ENCODE measurements at regions not wholly inside any gene's neighbourhood (a gene's known extent, or its start where the extent isn't known, plus 50 kb on each side); places are given as distances from the start of the nearest gene placed in this dataset.
"Not testable (repeated sequence)": the region's sequence is repeated elsewhere in the genome, so short reads cannot be mapped to it uniquely, and the experiment has no call there.

DNA sequence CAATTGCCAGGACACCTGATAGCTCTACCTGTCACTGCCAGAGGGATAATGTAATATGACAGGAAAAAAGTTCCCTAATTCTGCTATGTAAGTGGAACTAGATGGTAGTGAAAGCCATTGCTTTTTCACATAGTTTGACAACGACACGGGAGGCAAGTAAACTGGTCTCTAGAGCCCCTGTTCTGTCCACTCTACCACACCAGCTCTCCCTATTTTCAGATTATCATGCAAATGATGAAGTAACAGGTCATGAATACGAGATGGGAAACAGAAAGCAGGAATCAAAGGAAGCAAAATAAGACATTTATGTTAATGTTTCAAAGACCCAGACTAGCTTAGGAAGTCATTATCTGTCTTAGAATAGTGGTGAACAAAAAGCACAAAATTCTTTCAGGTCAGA, 56.2 kb downstream of the TAF11L14 start:
- no peak for DNase-seq

DNA sequence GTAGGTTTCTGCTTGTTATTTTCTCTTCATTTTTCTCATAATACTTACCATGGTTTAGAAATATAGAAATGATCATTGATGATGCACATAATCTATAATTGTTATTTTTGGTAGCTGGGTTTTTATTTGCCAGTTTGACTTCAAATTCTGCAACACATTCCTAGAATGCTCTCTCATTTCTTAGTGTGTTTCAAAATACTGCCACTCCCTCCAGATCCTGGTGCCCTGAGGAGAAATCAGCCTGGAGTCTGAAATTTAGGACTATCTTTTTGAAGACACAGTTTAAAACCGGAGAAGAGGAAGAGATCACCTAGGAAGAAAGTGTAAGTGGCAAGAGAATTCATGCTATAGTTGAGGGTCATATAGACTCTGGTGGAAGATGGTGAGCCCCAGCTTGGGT, 57.5 kb downstream of the TAF11L14 start:
- DNase-seq = no peak

DNA sequence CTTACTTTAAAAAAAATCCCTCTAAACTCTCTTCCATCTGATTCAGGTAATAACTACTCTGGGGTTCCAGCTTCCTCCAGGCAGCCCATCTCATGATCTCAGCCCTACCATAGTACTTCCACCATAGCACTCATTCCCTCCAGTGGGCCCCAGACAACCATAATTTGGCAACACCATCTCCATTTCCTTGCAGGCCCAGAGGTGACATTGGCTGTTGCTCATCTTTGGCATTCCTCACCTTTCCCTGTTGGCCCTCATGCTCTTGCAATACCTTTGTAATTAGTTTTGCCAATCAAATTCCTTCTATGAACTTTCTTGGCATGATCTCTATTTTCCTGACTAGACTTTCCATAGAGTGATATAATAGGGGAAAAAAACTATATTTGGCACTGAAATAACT, 60.1 kb downstream of the TAF11L14 start:
- no peak for DNase-seq

DNA sequence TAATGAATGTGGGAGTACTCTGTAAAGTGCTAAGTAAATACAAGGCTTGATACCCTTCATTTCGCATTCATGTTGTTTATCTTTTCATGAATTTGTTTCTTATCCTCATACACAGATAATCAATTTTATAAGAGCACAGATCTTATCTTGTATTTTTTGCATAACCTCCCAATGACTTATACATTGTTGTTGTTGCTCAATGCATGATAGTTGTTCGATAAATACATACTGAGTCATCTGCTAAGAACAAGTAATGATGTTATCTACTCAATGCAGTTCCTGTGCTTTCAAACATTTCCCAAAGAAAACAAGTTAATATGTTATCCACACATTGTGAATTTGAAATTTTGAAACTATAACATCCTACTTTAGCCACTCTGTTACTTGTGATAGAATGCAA, 60.7 kb downstream of the TAF11L14 start:
- DNase-seq = no peak

DNA sequence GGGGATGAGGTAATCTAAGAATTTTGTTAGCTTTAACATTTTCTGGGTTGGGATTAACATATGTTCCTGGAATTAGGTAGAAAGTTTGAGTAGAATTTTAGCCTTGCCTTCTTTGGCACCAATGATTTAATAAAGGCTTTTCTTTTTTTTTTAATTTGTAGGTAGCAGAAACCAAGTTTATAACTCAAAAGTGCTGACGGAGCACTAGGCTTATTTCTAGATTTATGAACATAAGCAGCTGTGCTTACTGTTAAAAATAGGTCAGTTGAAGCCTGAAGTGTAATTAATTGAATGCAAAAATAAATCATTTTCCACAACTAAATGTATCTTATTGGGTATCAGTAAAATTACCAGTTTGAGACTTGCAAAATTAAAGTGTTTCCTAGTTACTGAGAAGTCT, 62.4 kb downstream of the TAF11L14 start:
- no peak for DNase-seq

DNA sequence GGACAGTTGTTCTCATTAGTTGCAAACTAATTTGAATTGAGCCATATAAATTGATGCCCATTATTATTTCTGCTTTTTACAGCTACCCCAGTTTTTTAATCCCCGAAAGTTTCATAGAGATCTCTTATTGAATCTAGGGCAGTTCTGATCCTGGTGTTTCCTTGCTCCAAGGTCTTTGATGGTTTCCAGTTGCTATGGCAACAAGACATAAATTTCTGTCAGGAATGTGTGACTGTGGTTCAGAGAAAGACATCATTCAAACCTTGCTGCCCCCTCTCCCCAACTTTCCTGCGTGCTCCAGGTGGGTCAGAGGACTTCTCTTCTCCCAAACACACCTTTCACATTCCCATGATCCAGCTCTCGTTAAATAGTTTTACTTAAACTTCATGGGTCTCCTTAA, 63.4 kb downstream of the TAF11L14 start:
- DNase-seq = no peak

DNA sequence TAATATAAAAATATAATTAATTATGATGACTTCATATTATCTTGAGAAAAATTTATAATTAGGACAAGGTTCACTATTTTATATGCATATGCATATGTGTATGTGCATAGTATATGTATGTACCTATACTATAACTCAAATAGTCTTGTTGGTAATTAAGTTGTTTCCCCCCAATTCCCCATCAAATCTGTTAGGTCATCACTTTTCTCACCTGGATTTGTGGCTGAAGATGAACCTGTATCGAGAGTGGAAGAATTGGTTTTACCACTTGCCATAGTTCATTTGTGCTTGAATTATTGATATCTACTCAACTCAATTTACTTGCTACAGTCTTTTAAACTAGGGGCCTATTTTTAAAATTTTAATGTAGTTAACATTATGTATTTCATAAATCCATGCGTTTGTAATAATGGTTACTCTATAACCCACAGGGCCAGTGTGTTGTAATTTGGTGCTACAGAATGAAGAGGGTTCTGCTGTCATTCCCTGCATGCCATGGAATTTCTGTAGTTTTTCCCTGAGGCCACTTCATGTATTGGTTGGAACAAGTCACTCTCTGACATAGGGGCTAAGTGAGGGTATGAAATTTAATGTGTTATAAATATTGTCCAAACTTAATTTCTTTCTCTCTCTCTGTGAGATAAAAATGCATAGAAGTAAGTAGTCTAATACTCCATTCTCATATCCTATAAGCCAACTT, 74.9 kb downstream of the TAF11L14 start:
- DNase-seq = no peak

DNA sequence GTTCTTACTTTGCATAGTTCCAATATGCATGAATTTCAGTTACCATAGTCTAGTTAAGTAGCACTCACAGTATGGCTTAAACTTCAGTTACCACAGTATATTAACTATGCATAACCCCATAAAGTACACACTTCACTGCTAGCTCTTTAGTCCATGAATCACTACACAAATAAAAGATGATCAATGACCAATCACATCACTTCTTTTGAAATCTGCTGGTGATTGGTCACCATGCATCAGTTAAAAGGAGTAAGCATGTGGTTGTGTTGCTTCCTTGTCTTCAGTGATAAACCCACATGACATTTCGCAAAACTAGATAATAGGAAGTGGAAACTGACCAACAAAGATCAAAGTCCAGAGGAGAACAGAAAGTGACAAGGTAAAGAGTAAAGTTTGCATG, 79.0 kb downstream of the TAF11L14 start:
- DNase-seq = no peak

DNA sequence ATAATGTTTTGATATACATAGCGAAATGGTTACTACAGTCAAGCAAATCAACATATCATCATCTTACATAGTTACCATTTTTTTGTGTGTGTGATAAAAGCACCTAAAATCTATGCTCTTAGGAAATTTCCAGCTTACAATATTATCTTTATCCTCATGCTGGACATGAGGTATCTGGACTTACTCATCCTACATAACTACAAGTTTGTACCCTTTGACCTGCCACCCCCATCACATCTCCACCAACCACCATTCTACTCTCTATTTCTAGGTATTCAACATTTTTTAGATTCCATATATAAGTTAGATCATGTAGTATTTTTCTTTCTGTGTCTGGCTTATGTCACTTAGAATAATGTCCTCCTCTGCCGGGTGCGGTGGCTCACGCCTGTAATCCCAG, 79.9 kb downstream of the TAF11L14 start:
- no peak for DNase-seq

DNA sequence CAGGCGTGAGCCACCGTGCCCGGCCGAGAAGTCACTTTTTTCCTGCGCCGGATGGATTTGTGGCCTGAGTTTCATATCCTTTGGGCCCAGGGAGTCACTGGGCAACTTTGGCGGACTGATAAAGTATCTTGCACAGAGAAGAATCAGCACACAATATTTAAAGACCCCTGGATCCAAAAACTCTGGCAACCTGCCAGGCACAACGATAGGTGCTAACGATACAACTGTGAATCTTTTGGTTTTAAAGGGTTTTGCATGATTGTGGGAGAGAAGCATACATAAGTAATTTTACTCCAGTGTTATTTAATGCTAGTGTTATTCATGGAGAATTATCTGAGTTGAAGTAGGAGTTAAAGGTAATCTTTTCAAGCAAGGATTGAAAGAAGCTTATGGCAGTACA, 85.3 kb downstream of the TAF11L14 start:
- no peak for DNase-seq

DNA sequence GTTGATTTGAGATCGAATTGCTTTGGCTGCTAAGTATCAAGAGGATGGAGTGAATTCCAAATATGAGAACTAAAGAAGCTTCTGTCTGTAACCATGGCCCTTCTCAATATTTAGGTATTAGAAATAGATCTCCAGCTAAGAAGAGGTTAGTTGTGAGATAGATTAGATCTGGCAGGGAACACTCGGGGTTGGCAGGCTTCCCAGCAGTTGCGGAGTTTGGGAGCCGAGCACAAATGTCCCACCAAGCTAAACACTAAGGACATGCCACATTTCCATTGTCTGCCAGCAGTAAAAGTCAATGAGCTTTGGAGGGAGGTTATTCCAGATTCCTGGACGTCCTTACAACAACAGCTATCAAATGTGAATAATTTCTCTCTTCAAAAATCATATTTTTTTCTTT, 85.8 kb downstream of the TAF11L14 start:
- DNase-seq = no peak

DNA sequence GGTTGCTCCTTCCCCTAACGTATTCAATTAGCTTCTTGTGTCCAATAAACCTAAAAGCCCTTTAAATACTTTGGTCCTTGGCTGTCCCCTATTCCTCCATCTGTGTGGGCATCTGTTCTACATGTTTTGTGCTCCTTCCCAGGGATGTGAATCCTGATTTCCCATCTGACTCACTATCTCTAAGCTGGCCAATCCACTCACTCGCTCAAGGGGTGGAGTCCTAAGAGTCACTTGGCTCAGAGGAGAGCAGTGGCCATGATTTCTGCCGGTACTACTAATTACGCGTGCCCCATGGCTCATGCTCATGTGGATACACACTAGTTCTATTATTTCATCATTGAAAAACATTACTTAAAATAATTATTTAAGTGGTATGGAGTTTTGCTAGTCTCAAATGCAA, 89.6 kb downstream of the TAF11L14 start:
- DNase-seq = no peak

DNA sequence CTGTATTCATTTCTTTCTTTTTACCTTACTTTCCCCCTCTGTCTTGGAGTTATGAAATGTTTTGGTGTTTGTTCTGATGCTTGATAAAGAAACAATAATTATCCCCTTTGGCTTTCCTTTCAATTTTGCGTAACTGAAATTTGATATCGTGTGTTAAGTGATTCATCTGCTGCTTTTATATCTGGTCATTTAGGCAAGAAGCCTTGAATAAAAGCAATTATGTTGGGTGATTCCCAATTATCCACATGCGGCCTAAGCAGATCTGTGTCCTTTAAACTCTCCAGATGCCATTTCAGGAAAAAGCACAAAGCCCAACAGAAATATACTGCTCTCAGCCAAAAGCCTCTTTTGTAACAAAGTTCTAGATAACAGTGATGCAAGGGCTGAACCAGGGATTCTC, 92.8 kb downstream of the TAF11L14 start:
- no peak for DNase-seq

DNA sequence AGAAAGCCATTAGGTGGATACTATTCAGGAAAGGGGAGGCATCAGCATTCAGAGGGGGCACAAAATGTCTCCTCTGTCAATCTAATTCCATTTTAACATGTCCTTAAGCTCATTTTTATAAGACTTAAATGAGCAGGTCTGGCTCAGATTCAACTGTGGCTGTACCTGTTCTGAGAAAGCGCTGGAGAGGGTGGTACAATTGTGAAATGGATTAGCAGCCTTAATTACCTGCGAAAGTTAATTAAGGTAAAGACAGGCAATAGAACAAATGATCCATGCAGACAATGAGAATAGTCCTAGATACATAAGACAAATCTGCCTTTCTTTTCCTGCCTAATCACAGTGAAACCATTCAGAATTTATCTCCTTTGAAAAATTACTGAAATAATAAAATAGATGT, 96.2 kb downstream of the TAF11L14 start:
- no peak for DNase-seq

DNA sequence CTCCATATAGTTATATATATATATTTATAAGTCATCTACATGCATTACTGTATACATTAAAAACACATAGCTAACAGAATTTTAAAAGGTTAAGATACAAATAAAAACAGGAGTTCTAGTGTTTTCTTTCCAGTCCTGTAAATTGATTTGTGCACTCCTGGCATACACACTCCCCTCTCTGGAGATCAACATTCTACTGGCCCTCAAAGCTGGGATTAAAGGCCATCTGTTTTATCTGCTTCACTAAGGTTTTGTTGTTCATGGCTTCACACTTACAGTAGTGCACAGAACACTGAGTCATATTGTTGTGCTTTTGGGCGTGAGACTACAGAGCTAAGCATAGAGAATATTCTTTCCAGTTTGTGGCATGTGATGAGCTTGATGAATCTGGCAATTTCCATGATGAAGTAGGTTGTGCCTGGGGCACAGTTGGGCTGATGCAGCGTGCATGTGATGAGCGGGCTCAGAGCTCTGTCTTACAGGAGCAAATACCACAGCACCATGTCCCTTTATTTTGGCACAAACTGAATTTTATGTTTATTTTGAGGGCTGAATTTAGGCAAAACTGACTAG, 98.2 kb downstream of the TAF11L14 start:
- no peak for DNase-seq

DNA sequence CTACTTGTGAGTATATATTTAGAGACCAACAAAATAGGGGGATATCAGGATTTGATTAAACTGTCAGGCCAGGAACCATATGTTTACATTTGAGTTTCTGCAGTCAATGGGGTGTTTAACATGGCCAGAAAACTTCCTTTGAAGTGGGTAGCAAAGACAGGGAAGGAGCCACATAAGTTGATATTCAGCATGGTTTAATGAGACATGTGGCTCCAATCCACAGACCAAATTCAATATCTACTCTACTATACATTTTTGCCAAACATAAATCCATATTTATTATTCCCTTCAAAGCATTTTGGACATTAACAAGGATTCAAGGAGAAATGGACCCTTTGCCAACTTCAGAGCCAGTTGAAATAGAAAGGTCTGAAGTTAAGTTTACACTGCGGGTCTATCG, 99.8 kb downstream of the TAF11L14 start:
- DNase-seq = no peak

DNA sequence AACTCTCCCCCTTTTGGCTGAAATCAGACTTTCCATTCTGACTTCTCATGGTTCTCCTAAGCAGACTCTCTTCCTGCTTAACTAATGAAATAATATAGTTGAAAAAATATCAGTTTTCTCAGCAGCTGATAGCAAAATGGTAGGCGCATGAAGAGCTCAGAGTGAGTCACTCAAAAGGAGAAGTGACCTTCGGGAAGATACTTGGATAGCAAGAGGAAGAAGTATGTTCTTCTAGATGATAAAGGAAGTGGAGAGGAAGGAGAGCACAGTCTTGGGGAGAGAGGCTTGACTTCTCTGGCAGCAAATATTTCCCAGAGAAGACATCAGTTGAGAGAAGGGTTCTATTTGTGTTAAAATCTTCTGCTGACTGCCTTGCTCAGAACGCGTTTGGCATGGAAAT, 101.5 kb downstream of the TAF11L14 start:
- no peak for DNase-seq

DNA sequence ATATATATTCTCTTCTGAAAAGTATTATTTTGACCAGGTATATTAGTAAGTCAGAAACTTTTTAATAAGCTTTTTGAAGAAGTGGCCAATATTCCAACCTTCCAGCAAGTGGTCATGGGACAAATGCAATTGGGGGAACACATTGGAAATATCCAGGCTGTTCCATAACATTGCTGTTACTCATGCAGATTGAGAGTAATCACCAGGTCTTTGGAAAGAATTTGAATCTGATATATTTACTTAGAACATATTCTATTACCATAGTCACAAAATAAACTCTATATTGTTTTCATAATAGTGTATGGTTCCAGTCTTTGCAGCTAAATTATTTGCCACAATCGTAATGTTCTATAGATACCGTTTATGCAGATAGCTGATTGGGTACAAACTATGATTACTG, 102.8 kb downstream of the TAF11L14 start:
- no peak for DNase-seq

DNA sequence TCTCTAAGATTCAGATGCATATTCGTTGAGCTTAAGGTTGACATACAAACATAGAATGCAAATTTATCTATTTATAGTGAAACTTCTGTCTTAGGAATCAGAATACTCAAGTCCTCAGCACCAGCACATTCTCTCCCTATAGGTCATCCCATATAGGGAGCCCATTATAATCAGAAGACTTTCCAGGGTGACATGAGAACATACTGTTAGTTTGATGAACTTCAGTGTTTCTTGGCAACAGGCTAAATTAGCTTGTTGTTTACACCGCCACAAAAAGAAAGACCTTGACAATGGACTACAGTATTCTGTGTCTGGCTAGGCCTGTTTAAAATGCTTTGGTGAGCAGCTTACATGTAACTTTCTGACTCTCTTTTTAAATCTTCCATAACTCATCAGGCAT, 104.2 kb downstream of the TAF11L14 start:
- DNase-seq = no peak

DNA sequence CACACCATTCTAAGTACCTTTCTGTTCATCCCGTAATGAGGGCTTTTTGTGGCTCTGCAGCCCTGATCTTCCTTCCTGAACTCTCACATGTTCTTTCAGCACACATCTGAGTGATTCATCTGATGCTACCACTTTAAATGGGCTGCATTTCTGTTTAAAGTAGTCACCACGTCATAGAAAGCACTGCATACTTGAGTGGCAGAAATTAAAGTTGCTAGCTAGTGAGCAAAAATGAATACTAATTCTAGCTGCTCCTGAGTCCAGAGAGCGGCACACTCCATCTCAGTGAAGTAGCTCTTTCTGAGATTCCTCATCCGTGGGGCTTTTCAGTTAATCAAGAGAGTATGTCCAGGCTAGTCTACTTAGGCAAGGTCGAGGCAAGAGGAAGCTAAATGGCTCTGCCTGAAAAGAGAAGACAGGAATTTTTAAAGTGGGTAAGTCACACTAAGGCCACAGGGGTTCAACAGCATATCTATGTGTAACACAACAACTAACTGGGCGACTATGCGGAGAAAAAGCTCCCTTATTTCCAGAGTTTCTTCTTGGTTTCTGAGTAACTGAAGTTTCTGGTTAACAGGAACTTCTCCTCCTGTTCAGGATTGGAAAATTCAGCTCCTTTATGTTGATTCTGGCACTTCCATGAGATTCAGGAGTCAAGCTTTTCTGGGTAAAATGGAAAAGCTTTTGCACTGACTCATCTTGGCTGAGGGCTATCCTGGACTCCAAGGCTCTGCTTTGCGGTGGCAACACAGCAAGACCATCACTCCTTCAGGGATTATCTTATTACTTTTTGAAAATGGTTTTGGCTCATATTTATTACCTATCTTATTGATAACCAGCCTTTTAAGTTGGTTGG, 109.5 kb downstream of the TAF11L14 start:
- no peak for DNase-seq

DNA sequence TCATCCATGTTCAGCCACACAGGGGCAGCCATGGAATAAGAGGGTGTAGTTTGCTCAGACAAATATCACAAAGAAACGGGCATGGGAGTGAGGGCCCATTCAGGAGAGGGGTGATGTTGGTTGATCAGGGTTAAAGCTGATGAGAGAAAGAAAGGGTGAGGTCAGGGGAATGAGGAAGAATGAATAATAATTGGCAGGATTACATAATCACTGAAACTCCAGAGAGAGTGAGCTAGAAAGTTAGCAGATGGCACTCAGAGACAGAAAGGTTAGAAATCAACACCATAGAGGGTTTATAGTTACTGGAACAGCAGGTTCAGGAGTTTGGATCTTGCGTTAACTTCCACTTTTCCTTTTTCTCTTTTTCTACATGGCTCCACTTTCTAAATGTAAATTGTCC, 113.9 kb downstream of the TAF11L14 start:
- no peak for DNase-seq

DNA sequence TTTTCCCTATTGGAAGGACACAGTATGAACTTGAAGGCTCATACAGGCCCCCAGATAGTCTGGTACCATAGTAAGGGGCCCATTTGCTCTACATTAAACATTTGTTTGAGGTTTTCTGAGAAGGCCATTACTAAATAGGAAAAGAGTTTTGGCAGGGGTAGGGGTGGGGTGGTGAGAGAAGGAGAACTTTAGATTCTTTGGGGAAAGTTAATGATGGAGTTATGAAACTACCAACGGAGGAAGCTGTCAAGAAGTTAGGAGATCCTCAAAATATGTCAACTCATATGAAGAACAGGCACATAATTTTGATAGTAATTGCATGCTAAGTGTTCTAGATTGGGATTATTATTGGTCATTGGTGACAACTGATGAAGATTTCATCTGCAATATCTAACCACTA, 114.7 kb downstream of the TAF11L14 start:
- no peak for DNase-seq

DNA sequence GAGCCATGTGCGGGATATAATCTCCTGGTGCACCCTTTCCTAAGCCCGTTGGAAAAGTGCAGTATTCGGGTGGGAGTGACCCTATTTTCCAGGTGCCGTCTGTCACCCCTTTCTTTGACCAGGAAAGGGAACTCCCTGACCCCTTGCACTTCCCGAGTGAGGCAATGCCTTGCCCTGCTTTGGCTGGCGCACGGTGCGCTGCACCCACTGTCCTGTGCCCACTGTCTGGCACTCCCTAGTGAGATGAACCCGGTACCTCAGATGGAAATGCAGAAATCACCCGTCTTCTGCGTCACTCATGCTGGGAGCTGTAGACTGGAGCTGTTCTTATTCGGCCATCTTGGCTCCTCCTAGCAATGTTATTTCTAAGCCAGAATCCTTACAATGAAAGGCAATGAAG, 121.1 kb downstream of the TAF11L14 start:
- DNase-seq = not testable (repeated sequence)

DNA sequence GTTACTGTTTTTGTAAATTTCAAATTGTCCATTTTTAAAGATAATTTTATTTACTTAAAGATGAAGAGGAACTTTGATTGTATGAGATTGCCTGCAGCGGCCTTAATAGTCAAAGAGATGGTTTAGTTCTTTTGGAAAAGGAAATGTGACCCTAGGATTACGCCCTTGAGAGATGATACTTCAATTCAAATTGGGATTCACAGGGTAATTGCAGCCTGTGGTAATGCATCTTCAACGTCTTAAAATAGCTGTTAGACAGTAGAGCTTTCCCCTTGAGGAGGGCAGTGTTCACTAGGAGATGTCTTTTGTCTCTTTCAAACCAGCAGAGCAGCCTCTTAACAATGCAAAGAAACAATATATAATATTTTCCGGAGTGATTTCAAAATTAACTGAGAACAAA, 127.1 kb downstream of the TAF11L14 start:
- no peak for DNase-seq

Data from activated CD4-positive, alpha-beta T cell treated with anti-CD3 and anti-CD28 coated beads for 4 hours (primary cell).